SH-SY5Y (cell line): ENCODE measurements at regions not wholly inside any gene's neighbourhood (a gene's known extent, or its start where the extent isn't known, plus 50 kb on each side); places are given as distances from the start of the nearest gene placed in this dataset.

ENCODE experiments used
- GATA2 ChIP-seq: IDR thresholded peaks from 2 replicates; pipeline ENCODE4 v1.6.1; 2011; ENCODE audit warnings: mild to moderate bottlenecking, low read depth, low read length
- GATA3 ChIP-seq: IDR thresholded peaks from 2 replicates; pipeline ENCODE4 v1.6.1; 2011; ENCODE audit warnings: low read depth, mild to moderate bottlenecking, low read length, moderate library complexity

DNA sequence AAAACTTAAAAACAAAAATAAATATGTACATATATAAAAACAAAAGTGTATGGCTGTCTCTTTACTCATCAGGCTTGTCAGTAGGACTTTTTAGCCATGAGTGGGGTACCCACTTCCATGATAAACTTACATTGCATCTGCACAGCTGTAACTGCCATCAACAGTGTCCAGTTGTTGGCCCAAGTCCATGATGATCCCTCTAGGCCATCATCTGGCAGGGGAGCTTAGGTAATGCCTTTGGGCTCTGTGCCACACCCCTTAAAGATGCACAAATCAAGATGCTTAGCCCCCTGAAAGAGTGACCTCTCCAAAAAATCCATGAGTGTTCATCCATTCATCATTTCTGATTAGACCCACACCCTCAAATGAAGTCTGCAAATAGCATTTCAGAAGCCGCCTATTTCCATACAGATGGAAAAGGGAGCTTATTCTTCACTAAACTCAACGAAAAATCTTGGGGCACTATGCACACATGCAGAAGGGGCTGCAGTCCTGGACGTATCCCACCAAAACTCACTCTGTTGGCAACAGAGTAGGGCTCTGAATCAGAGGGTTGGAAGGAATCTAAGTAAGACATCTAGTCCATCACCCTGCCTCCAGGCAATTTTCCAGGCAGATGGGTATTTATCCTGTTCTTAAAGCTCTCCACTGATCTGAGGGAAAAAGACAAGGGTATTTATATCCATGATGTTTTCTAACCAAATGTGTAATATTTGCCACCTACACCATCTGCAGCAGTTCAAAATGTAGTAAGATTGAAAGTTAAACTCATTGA is 691.0 kb downstream of the ZEB2 start:
- no peak for TF ChIP-seq GATA2
- no peak for TF ChIP-seq GATA3
